ENCODE measurements at regions not wholly inside any gene's neighbourhood (a gene's known extent, or its start where the extent isn't known, plus 50 kb on each side); places are given as distances from the start of the nearest gene placed in this dataset.
A peak's percentile ranks its signal among the peaks of the same experiment; 100 is the strongest.
"Not testable (repeated sequence)": the region's sequence is repeated elsewhere in the genome, so short reads cannot be mapped to it uniquely, and the experiment has no call there.

- DNase-seq (ENCODE audit: low read depth) = no peak
Observed at GRCh38 chr7:85716353-85716752, 529.5 kb upstream of the SEMA3D start.

- no peak for DNase-seq (ENCODE audit: low read depth)
Observed at GRCh38 chr7:85714951-85715350, 528.1 kb upstream of the SEMA3D start.

GRCh38 chr7:85714043-85714578 lies 527.3 kb upstream of the SEMA3D start:
- DNase-seq (ENCODE audit: low read depth) = no peak

GRCh38 chr7:85713171-85713570 lies 526.3 kb upstream of the SEMA3D start:
- no peak for DNase-seq (ENCODE audit: low read depth)

- no peak for DNase-seq (ENCODE audit: low read depth)
Observed at GRCh38 chr7:85711894-85712293, 525.0 kb upstream of the SEMA3D start.

GRCh38 chr7:85710960-85711359 lies 524.1 kb upstream of the SEMA3D start:
- DNase-seq (ENCODE audit: low read depth) = no peak

- DNase-seq (ENCODE audit: low read depth) = no peak
Observed at GRCh38 chr7:85708221-85708620, 521.4 kb upstream of the SEMA3D start.

- no peak for DNase-seq (ENCODE audit: low read depth)
Observed at GRCh38 chr7:85705076-85705475, 518.2 kb upstream of the SEMA3D start.

GRCh38 chr7:85703251-85704010 lies 516.6 kb upstream of the SEMA3D start:
- no peak for DNase-seq (ENCODE audit: low read depth)

- no peak for DNase-seq (ENCODE audit: low read depth)
Observed at GRCh38 chr7:85702348-85702747, 515.5 kb upstream of the SEMA3D start.

- DNase-seq (ENCODE audit: low read depth) = no peak
Observed at GRCh38 chr7:85699482-85699881, 512.6 kb upstream of the SEMA3D start.

- DNase-seq (ENCODE audit: low read depth) = peak; percentile 60
Observed at GRCh38 chr7:85695533-85695932, 508.7 kb upstream of the SEMA3D start.

- no peak for DNase-seq (ENCODE audit: low read depth)
Observed at GRCh38 chr7:85695041-85695440, 508.2 kb upstream of the SEMA3D start.

- DNase-seq (ENCODE audit: low read depth) = no peak
Observed at GRCh38 chr7:85693326-85693725, 506.5 kb upstream of the SEMA3D start.

GRCh38 chr7:85688712-85689111 lies 501.9 kb upstream of the SEMA3D start:
- DNase-seq (ENCODE audit: low read depth) = no peak

GRCh38 chr7:85686401-85687181 lies 499.7 kb upstream of the SEMA3D start:
- DNase-seq (ENCODE audit: low read depth) = no peak

GRCh38 chr7:85685901-85686300 lies 499.0 kb upstream of the SEMA3D start:
- peak; percentile 1 for DNase-seq (ENCODE audit: low read depth)

GRCh38 chr7:85682833-85683620 lies 496.2 kb upstream of the SEMA3D start:
- peak; percentile 1 for DNase-seq (ENCODE audit: low read depth)

- DNase-seq (ENCODE audit: low read depth) = no peak
Observed at GRCh38 chr7:85681241-85681640, 494.4 kb upstream of the SEMA3D start.

GRCh38 chr7:85675093-85675492 lies 488.2 kb upstream of the SEMA3D start:
- not testable (repeated sequence) for DNase-seq (ENCODE audit: low read depth)

- DNase-seq (ENCODE audit: low read depth) = no peak
Observed at GRCh38 chr7:85673876-85674275, 487.0 kb upstream of the SEMA3D start.

- DNase-seq (ENCODE audit: low read depth) = no peak
Observed at GRCh38 chr7:85669225-85669624, 482.4 kb upstream of the SEMA3D start.
